HG02798 (cell line): ENCODE measurements at regions not wholly inside any gene's neighbourhood (a gene's known extent, or its start where the extent isn't known, plus 50 kb on each side); places are given as distances from the start of the nearest gene placed in this dataset.

Experiments used
- ATAC-seq: cut with Tn5 transposase; IDR thresholded peaks from one replicate; pipeline ENCODE4 v1.9.1; 2021; ENCODE audit warnings: mild to moderate bottlenecking; ENCODE audit not compliant: unreplicated experiment, poor library complexity

- no peak for ATAC-seq
Observed at GRCh38 chr3:177426106-177426877, 229.0 kb upstream of the TBL1XR1 start.

- ATAC-seq: peak; percentile 100
Observed at GRCh38 chr3:177426878-177427495, 229.7 kb upstream of the TBL1XR1 start.

GRCh38 chr3:177427540-177427939, 230.3 kb upstream of the TBL1XR1 start:
- no peak for ATAC-seq

GRCh38 chr3:177429079-177429478, 231.8 kb upstream of the TBL1XR1 start:
- no peak for ATAC-seq

GRCh38 chr3:177429771-177430170, 232.5 kb upstream of the TBL1XR1 start:
- ATAC-seq: no peak

GRCh38 chr3:177430653-177431052, 233.4 kb upstream of the TBL1XR1 start:
- no peak for ATAC-seq

GRCh38 chr3:177431525-177432176, 234.4 kb upstream of the TBL1XR1 start:
- ATAC-seq: no peak

GRCh38 chr3:177435301-177435700, 238.0 kb upstream of the TBL1XR1 start:
- no peak for ATAC-seq

- ATAC-seq: no peak
Observed at GRCh38 chr3:177437513-177438337, 240.4 kb upstream of the TBL1XR1 start.

GRCh38 chr3:177438596-177439220, 241.4 kb upstream of the TBL1XR1 start:
- no peak for ATAC-seq

- ATAC-seq: no peak
Observed at GRCh38 chr3:177439694-177440269, 242.5 kb upstream of the TBL1XR1 start.

- ATAC-seq: no peak
Observed at GRCh38 chr3:177440456-177441104, 243.3 kb upstream of the TBL1XR1 start.

- ATAC-seq: no peak
Observed at GRCh38 chr3:177441276-177441812, 244.1 kb upstream of the TBL1XR1 start.

- ATAC-seq: peak; percentile 98
Observed at GRCh38 chr3:177441813-177442646, 244.7 kb upstream of the TBL1XR1 start.

GRCh38 chr3:177443469-177443868, 246.2 kb upstream of the TBL1XR1 start:
- ATAC-seq: no peak

- no peak for ATAC-seq
Observed at GRCh38 chr3:177444696-177445095, 247.4 kb upstream of the TBL1XR1 start.

GRCh38 chr3:177445549-177445948, 248.3 kb upstream of the TBL1XR1 start:
- no peak for ATAC-seq

- ATAC-seq: no peak
Observed at GRCh38 chr3:177446165-177446601, 248.9 kb upstream of the TBL1XR1 start.
